ENCODE measurements at regions not wholly inside any gene's neighbourhood (a gene's known extent, or its start where the extent isn't known, plus 50 kb on each side); places are given as distances from the start of the nearest gene placed in this dataset.

GRCh38 chr9:107148216-107148615, 134.9 kb upstream of the RAD23B start:
- no peaks in the 10 kb centered on the region for H3K36me3 ChIP-seq
- ATAC-seq (ENCODE audit: insufficient number of reproducible peaks, low FRiP score, low read depth) (no peak), DNase-seq (ENCODE audit: low spot score) (no peak)
- no peaks in the 10 kb centered on the region for H3K9me3 ChIP-seq
- H3K4me1 ChIP-seq (ENCODE audit: control insufficient read depth in 1 of 2, low read depth in 2 of 2): peaks cover 4 to 29% of the 10 kb centered on the region in 2 donors
- TF ChIP-seq CTCF (IDR thresholded peaks at IDR 0.05): no peak
- no peaks in the 10 kb centered on the region for H3K27me3 ChIP-seq (replicated peaks; ENCODE audit: insufficient read depth)
- no peak overlapping the region for H3K4me3 ChIP-seq
- H3K27ac ChIP-seq: no peak overlapping the region

- Histone ChIP-seq H3K36me3 (no peaks in the 10 kb centered on the region), H3K27me3 (replicated peaks; ENCODE audit: insufficient read depth) (no peaks in the 10 kb centered on the region), H3K4me1 (ENCODE audit: control insufficient read depth in 1 of 2, low read depth in 2 of 2) (peaks cover 4 to 15% of the 10 kb centered on the region in 2 donors), H3K4me3 (no peak overlapping the region), H3K27ac (no peak overlapping the region), H3K9me3 (no peaks in the 10 kb centered on the region)
- no peak for TF ChIP-seq CTCF (IDR thresholded peaks at IDR 0.05)
- DNase-seq (ENCODE audit: low spot score) (no peak), ATAC-seq (ENCODE audit: insufficient number of reproducible peaks, low FRiP score, low read depth) (no peak)
These were observed 133.3 kb upstream of the RAD23B start for GRCh38 chr9:107149756-107150155.

GRCh38 chr9:107153336-107153735, 129.7 kb upstream of the RAD23B start:
- Histone ChIP-seq H3K4me3 (no peak overlapping the region), H3K4me1 (ENCODE audit: control insufficient read depth in 1 of 2, low read depth in 2 of 2) (no peaks in the 10 kb centered on the region), H3K9me3 (no peaks in the 10 kb centered on the region), H3K27ac (no peak overlapping the region), H3K27me3 (replicated peaks; ENCODE audit: insufficient read depth) (no peaks in the 10 kb centered on the region), H3K36me3 (no peaks in the 10 kb centered on the region)
- no peak for TF ChIP-seq CTCF (IDR thresholded peaks at IDR 0.05)
- ATAC-seq (ENCODE audit: insufficient number of reproducible peaks, low FRiP score, low read depth) (no peak), DNase-seq (ENCODE audit: low spot score) (no peak)

GRCh38 chr9:107154291-107154690, 128.8 kb upstream of the RAD23B start:
- ATAC-seq (ENCODE audit: insufficient number of reproducible peaks, low FRiP score, low read depth) (no peak), DNase-seq (ENCODE audit: low spot score) (no peak)
- Histone ChIP-seq H3K36me3 (no peaks in the 10 kb centered on the region), H3K27ac (no peak overlapping the region), H3K27me3 (replicated peaks; ENCODE audit: insufficient read depth) (no peaks in the 10 kb centered on the region), H3K4me1 (ENCODE audit: control insufficient read depth in 1 of 2, low read depth in 2 of 2) (no peaks in the 10 kb centered on the region), H3K4me3 (no peak overlapping the region), H3K9me3 (no peaks in the 10 kb centered on the region)
- no peak for TF ChIP-seq CTCF (IDR thresholded peaks at IDR 0.05)

- no peak for ATAC-seq (ENCODE audit: insufficient number of reproducible peaks, low FRiP score, low read depth)
- Histone ChIP-seq H3K27ac (no peak overlapping the region), H3K4me1 (ENCODE audit: control insufficient read depth in 1 of 2, low read depth in 2 of 2) (no peaks in the 10 kb centered on the region), H3K36me3 (no peaks in the 10 kb centered on the region), H3K9me3 (no peaks in the 10 kb centered on the region), H3K27me3 (replicated peaks; ENCODE audit: insufficient read depth) (no peaks in the 10 kb centered on the region), H3K4me3 (no peak overlapping the region)
- no peak for DNase-seq (ENCODE audit: low spot score)
- no peak for TF ChIP-seq CTCF (IDR thresholded peaks at IDR 0.05)
These were observed 128.3 kb upstream of the RAD23B start for GRCh38 chr9:107154766-107155165.

Measured in thoracic aorta (tissue), 2 donors.